Activated effector memory CD4-positive, alpha-beta T cell treated with anti-CD3 and anti-CD28 coated beads, Interleukin-2, amount 50 U/mL, for 16 hours (primary cell): ENCODE measurements at regions not wholly inside any gene's neighbourhood (a gene's known extent, or its start where the extent isn't known, plus 50 kb on each side); places are given as distances from the start of the nearest gene placed in this dataset.

Source experiments
- DNase-seq: peaks from one replicate; pipeline ENCODE4 v3.0.0-alpha.2; 2020

- DNase-seq = no peak
These were observed 687.7 kb downstream of the TRAM1L1 start for GRCh38 chr4:116397714-116398113.

- no peak for DNase-seq
These were observed 688.1 kb downstream of the TRAM1L1 start for GRCh38 chr4:116397291-116397690.

GRCh38 chr4:116395408-116395807 is 690.0 kb downstream of the TRAM1L1 start:
- DNase-seq = no peak

GRCh38 chr4:116391020-116391419 is 694.4 kb downstream of the TRAM1L1 start:
- no peak for DNase-seq

GRCh38 chr4:116389139-116389538 is 696.2 kb downstream of the TRAM1L1 start:
- no peak for DNase-seq

GRCh38 chr4:116387937-116388474 is 697.4 kb downstream of the TRAM1L1 start:
- DNase-seq = no peak

GRCh38 chr4:116386856-116387255 is 698.5 kb downstream of the TRAM1L1 start:
- no peak for DNase-seq

- DNase-seq = no peak
These were observed 699.8 kb downstream of the TRAM1L1 start for GRCh38 chr4:116385583-116385982.

- DNase-seq = no peak
These were observed 710.6 kb downstream of the TRAM1L1 start for GRCh38 chr4:116374815-116375214.

GRCh38 chr4:116362583-116362982 is 722.8 kb downstream of the TRAM1L1 start:
- DNase-seq = no peak

GRCh38 chr4:116361790-116362189 is 723.6 kb downstream of the TRAM1L1 start:
- DNase-seq = no peak

- DNase-seq = no peak
These were observed 726.6 kb downstream of the TRAM1L1 start for GRCh38 chr4:116358633-116359222.

- DNase-seq = no peak
These were observed 727.6 kb downstream of the TRAM1L1 start for GRCh38 chr4:116357758-116358157.

GRCh38 chr4:116346750-116347149 is 738.6 kb downstream of the TRAM1L1 start:
- DNase-seq = no peak

GRCh38 chr4:116343809-116344208 is 741.6 kb downstream of the TRAM1L1 start:
- DNase-seq = no peak

- no peak for DNase-seq
These were observed 743.2 kb downstream of the TRAM1L1 start for GRCh38 chr4:116342143-116342542.

- no peak for DNase-seq
These were observed 752.9 kb downstream of the TRAM1L1 start for GRCh38 chr4:116332508-116332907.

- no peak for DNase-seq
These were observed 757.0 kb downstream of the TRAM1L1 start for GRCh38 chr4:116328261-116328860.

GRCh38 chr4:116323606-116324005 is 761.8 kb downstream of the TRAM1L1 start:
- no peak for DNase-seq

- DNase-seq = no peak
These were observed 763.9 kb downstream of the TRAM1L1 start for GRCh38 chr4:116321471-116321870.

GRCh38 chr4:116320859-116321258 is 764.5 kb downstream of the TRAM1L1 start:
- DNase-seq = no peak

GRCh38 chr4:116303736-116304188 is 781.6 kb downstream of the TRAM1L1 start:
- DNase-seq = no peak

GRCh38 chr4:116302990-116303735 is 782.2 kb downstream of the TRAM1L1 start:
- DNase-seq = no peak

GRCh38 chr4:116275006-116275405 is 810.4 kb downstream of the TRAM1L1 start:
- no peak for DNase-seq
